Ishikawa (cell line): ENCODE measurements at regions not wholly inside any gene's neighbourhood (a gene's known extent, or its start where the extent isn't known, plus 50 kb on each side); places are given as distances from the start of the nearest gene placed in this dataset.

ENCODE experiments used
- CEBPB ChIP-seq: IDR thresholded peaks from 2 replicates; pipeline ENCODE4 v1.6.1; 2012
- CREB1 ChIP-seq: IDR thresholded peaks from 2 replicates; pipeline ENCODE4 v1.6.1; 2012; ENCODE audit warnings: low read depth
- EGR1 ChIP-seq: IDR thresholded peaks from 2 replicates; pipeline ENCODE4 v1.6.1; 2012
- EP300 ChIP-seq: IDR thresholded peaks from 2 replicates; pipeline ENCODE4 v1.6.1; 2012; ENCODE audit warnings: borderline replicate concordance
- FOXM1 ChIP-seq: IDR thresholded peaks from 2 replicates; pipeline ENCODE4 v1.6.1; 2012; ENCODE audit warnings: low read depth, borderline replicate concordance
- NFIC ChIP-seq: IDR thresholded peaks from 2 replicates; pipeline ENCODE4 v1.6.1; 2012
- RAD21 ChIP-seq: IDR thresholded peaks from 2 replicates; pipeline ENCODE4 v1.6.1; 2012; ENCODE audit warnings: low read depth
- REST ChIP-seq: IDR thresholded peaks from 2 replicates; pipeline ENCODE4 v1.6.1; 2012; ENCODE audit warnings: low read depth, mild to moderate bottlenecking
- TAF1 ChIP-seq: IDR thresholded peaks from 2 replicates; pipeline ENCODE4 v1.6.1; 2012; ENCODE audit warnings: low read depth, mild to moderate bottlenecking
- USF1 ChIP-seq: IDR thresholded peaks from 2 replicates; pipeline ENCODE4 v1.6.1; 2012
- ZBTB7A ChIP-seq: IDR thresholded peaks from 2 replicates; pipeline ENCODE4 v1.6.1; 2012; ENCODE audit warnings: low read depth

GRCh38 chr13:56837161-56837560, 303.6 kb upstream of the PRR20A start:
- TF ChIP-seq RAD21 = no peak
- no peak for TF ChIP-seq EP300
- no peak for TF ChIP-seq CREB1
- TF ChIP-seq NFIC = no peak
- no peak for TF ChIP-seq EGR1
- no peak for TF ChIP-seq TAF1
- no peak for TF ChIP-seq REST
- TF ChIP-seq CEBPB = no peak
- TF ChIP-seq ZBTB7A = no peak
- no peak for TF ChIP-seq USF1
- TF ChIP-seq FOXM1 = no peak
